Activated T-cell treated with anti-CD3 and anti-CD28 coated beads, Interleukin-2, amount 50 U/mL, for 4 hours (primary cell): ENCODE measurements at regions not wholly inside any gene's neighbourhood (a gene's known extent, or its start where the extent isn't known, plus 50 kb on each side); places are given as distances from the start of the nearest gene placed in this dataset.
"Not testable (repeated sequence)": the region's sequence is repeated elsewhere in the genome, so short reads cannot be mapped to it uniquely, and the experiment has no call there.

ENCODE experiments used
- ATAC-seq, 2 donors: fragments of 200-7000 bp; cut with Tn5 transposase; one replicate each; pipeline ENCODE4 v1.10.0; 2021
- DNase-seq: peaks from one replicate; pipeline ENCODE4 v3.0.0-alpha.2; 2020
- H3K27me3 Mint-ChIP-seq: one replicate; pipeline ENCODE4 v1.8.0; 2021; ENCODE audit warnings: low read depth, mixed read lengths
- H3K36me3 Mint-ChIP-seq: one replicate; pipeline ENCODE4 v1.8.0; 2022; ENCODE audit warnings: mixed read lengths; ENCODE audit not compliant: insufficient read depth
- H3K4me1 Mint-ChIP-seq: one replicate; pipeline ENCODE4 v1.8.0; 2021; ENCODE audit warnings: low read depth, mixed read lengths
- H3K4me3 Mint-ChIP-seq: one replicate; pipeline ENCODE4 v1.8.0; 2021; ENCODE audit warnings: mild to moderate bottlenecking, moderate library complexity, mixed read lengths
- H3K9me3 Mint-ChIP-seq: one replicate; pipeline ENCODE4 v1.8.0; 2021; ENCODE audit warnings: mixed read lengths

GRCh38 chr6:150752409-150752808 lies 113.1 kb upstream of the MTHFD1L start:
- ATAC-seq (no peak), DNase-seq (no peak)
- H3K4me3 Mint-ChIP-seq, result no peak overlapping the region
- H3K4me1 Mint-ChIP-seq, result no peaks in the 10 kb centered on the region
- H3K9me3 Mint-ChIP-seq, result no peaks in the 10 kb centered on the region
- no peaks in the 10 kb centered on the region for H3K27me3 Mint-ChIP-seq
- H3K36me3 Mint-ChIP-seq, result no peaks in the 10 kb centered on the region

GRCh38 chr6:150753371-150754064 lies 112.0 kb upstream of the MTHFD1L start:
- no peak for ATAC-seq
- Mint-ChIP-seq H3K4me1 (no peaks in the 10 kb centered on the region), H3K9me3 (no peaks in the 10 kb centered on the region), H3K36me3 (no peaks in the 10 kb centered on the region), H3K4me3 (no peak overlapping the region), H3K27me3 (no peaks in the 10 kb centered on the region)
- DNase-seq, result no peak

GRCh38 chr6:150755042-150755441 lies 110.5 kb upstream of the MTHFD1L start:
- no peaks in the 10 kb centered on the region for H3K27me3 Mint-ChIP-seq
- H3K4me1 Mint-ChIP-seq, result no peaks in the 10 kb centered on the region
- no peak overlapping the region for H3K4me3 Mint-ChIP-seq
- no peaks in the 10 kb centered on the region for H3K36me3 Mint-ChIP-seq
- DNase-seq, result no peak
- H3K9me3 Mint-ChIP-seq, result no peaks in the 10 kb centered on the region
- no peak for ATAC-seq

- no peaks in the 10 kb centered on the region for H3K9me3 Mint-ChIP-seq
- no peaks in the 10 kb centered on the region for H3K4me1 Mint-ChIP-seq
- H3K4me3 Mint-ChIP-seq, result no peak overlapping the region
- no peaks in the 10 kb centered on the region for H3K27me3 Mint-ChIP-seq
- ATAC-seq (no peak), DNase-seq (no peak)
- H3K36me3 Mint-ChIP-seq, result no peaks in the 10 kb centered on the region
Measured at GRCh38 chr6:150755524-150755923, 110.0 kb upstream of the MTHFD1L start.

GRCh38 chr6:150756173-150756572 lies 109.3 kb upstream of the MTHFD1L start:
- H3K4me1 Mint-ChIP-seq, result no peaks in the 10 kb centered on the region

GRCh38 chr6:150757807-150758206 lies 107.7 kb upstream of the MTHFD1L start:
- H3K36me3 Mint-ChIP-seq, H3K27me3 Mint-ChIP-seq, H3K9me3 Mint-ChIP-seq, ATAC-seq, DNase-seq, H3K4me1 Mint-ChIP-seq, H3K4me3 Mint-ChIP-seq: not testable (repeated sequence)

More at GRCh38 chr6:150756173-150756572, 109.3 kb upstream of the MTHFD1L start:
- H3K36me3 Mint-ChIP-seq, result no peaks in the 10 kb centered on the region
- H3K9me3 Mint-ChIP-seq, result no peaks in the 10 kb centered on the region
- H3K4me3 Mint-ChIP-seq, result no peak overlapping the region
- no peaks in the 10 kb centered on the region for H3K27me3 Mint-ChIP-seq
- no peak for ATAC-seq
- DNase-seq, result no peak

- no peak overlapping the region for H3K4me3 Mint-ChIP-seq
- H3K4me1 Mint-ChIP-seq, result no peaks in the 10 kb centered on the region
- no peaks in the 10 kb centered on the region for H3K36me3 Mint-ChIP-seq
- no peak for ATAC-seq
- H3K9me3 Mint-ChIP-seq, result no peaks in the 10 kb centered on the region
- no peaks in the 10 kb centered on the region for H3K27me3 Mint-ChIP-seq
- no peak for DNase-seq
Measured at GRCh38 chr6:150759483-150759882, 106.0 kb upstream of the MTHFD1L start.

- peaks cover 3% of the 10 kb centered on the region for H3K4me1 Mint-ChIP-seq
- no peak for ATAC-seq
- no peaks in the 10 kb centered on the region for H3K9me3 Mint-ChIP-seq
- H3K4me3 Mint-ChIP-seq, result no peak overlapping the region
- no peak for DNase-seq
- H3K36me3 Mint-ChIP-seq, result no peaks in the 10 kb centered on the region
- no peaks in the 10 kb centered on the region for H3K27me3 Mint-ChIP-seq
Measured at GRCh38 chr6:150761771-150762170, 103.7 kb upstream of the MTHFD1L start.

- ATAC-seq, result no peak
- H3K36me3 Mint-ChIP-seq, result no peaks in the 10 kb centered on the region
- H3K9me3 Mint-ChIP-seq, result no peaks in the 10 kb centered on the region
- no peak overlapping the region for H3K4me3 Mint-ChIP-seq
- DNase-seq, result no peak
- H3K4me1 Mint-ChIP-seq, result peaks cover 3% of the 10 kb centered on the region
- no peaks in the 10 kb centered on the region for H3K27me3 Mint-ChIP-seq
Measured at GRCh38 chr6:150764334-150765066, 101.0 kb upstream of the MTHFD1L start.

GRCh38 chr6:150765067-150765764 lies 100.3 kb upstream of the MTHFD1L start:
- Mint-ChIP-seq H3K36me3 (peaks cover 3% of the 10 kb centered on the region), H3K4me3 (no peak overlapping the region), H3K9me3 (no peaks in the 10 kb centered on the region), H3K27me3 (no peaks in the 10 kb centered on the region), H3K4me1 (peaks cover 3% of the 10 kb centered on the region)
- no peak for DNase-seq
- no peak for ATAC-seq

- H3K27me3 Mint-ChIP-seq, result no peaks in the 10 kb centered on the region
- H3K9me3 Mint-ChIP-seq, result no peaks in the 10 kb centered on the region
- ATAC-seq (no peak), DNase-seq (no peak)
- peaks cover 3% of the 10 kb centered on the region for H3K36me3 Mint-ChIP-seq
- H3K4me3 Mint-ChIP-seq, result no peak overlapping the region
- H3K4me1 Mint-ChIP-seq, result peaks cover 3% of the 10 kb centered on the region
Measured at GRCh38 chr6:150766201-150766997, 99.1 kb upstream of the MTHFD1L start.

- DNase-seq (no peak), ATAC-seq (no peak)
- Mint-ChIP-seq H3K4me3 (no peak overlapping the region), H3K4me1 (peaks cover 3% of the 10 kb centered on the region), H3K36me3 (peaks cover 3% of the 10 kb centered on the region), H3K9me3 (no peaks in the 10 kb centered on the region), H3K27me3 (no peaks in the 10 kb centered on the region)
Measured at GRCh38 chr6:150767161-150767560, 98.3 kb upstream of the MTHFD1L start.

GRCh38 chr6:150767571-150768018 lies 97.9 kb upstream of the MTHFD1L start:
- Mint-ChIP-seq H3K27me3 (no peaks in the 10 kb centered on the region), H3K36me3 (peaks cover 3% of the 10 kb centered on the region)
- no peak for ATAC-seq

GRCh38 chr6:150770637-150771036 lies 94.9 kb upstream of the MTHFD1L start:
- DNase-seq, result no peak
- no peak overlapping the region for H3K4me3 Mint-ChIP-seq

More at GRCh38 chr6:150767571-150768018, 97.9 kb upstream of the MTHFD1L start:
- no peaks in the 10 kb centered on the region for H3K9me3 Mint-ChIP-seq
- H3K4me3 Mint-ChIP-seq, result no peak overlapping the region
- H3K4me1 Mint-ChIP-seq, result peaks cover 3% of the 10 kb centered on the region
- DNase-seq, result no peak

More at GRCh38 chr6:150770637-150771036, 94.9 kb upstream of the MTHFD1L start:
- peaks cover 8% of the 10 kb centered on the region for H3K36me3 Mint-ChIP-seq
- ATAC-seq, result no peak
- H3K27me3 Mint-ChIP-seq, result peaks cover 2% of the 10 kb centered on the region
- H3K4me1 Mint-ChIP-seq, result peaks cover 2% of the 10 kb centered on the region
- H3K9me3 Mint-ChIP-seq, result peaks cover 9% of the 10 kb centered on the region
